K562 (cell line): ENCODE measurements at regions not wholly inside any gene's neighbourhood (a gene's known extent, or its start where the extent isn't known, plus 50 kb on each side); places are given as distances from the start of the nearest gene placed in this dataset.

Source experiments
- MTA2 ChIP-seq: fragments of 450-650 bp; IDR thresholded peaks from 2 replicates; pipeline ENCODE4 v1.6.1; 2016; ENCODE audit warnings: low read depth
- ZEB2 ChIP-seq: fragments of 450-650 bp; IDR thresholded peaks from 2 replicates; pipeline ENCODE4 v1.6.1; 2016
- ZNF445 ChIP-seq: fragments of 250-450 bp; sonication (Bioruptor Pico); IDR thresholded peaks from 2 replicates; pipeline ENCODE4 v1.4.0; 2020; ENCODE audit warnings: low read depth, mild to moderate bottlenecking, moderate library complexity
- TF ChIP-seq, protein P1 (sequence below): fragments of 450-650 bp; IDR thresholded peaks from 2 replicates; pipeline ENCODE4 v1.6.1; 2016; ENCODE audit warnings: borderline replicate concordance
- TF ChIP-seq, protein P2 (sequence below): fragments of 250-450 bp; sonication (Bioruptor Pico); IDR thresholded peaks from 2 replicates; pipeline ENCODE4 v1.8.0; 2021; ENCODE audit warnings: moderate library complexity, mild to moderate bottlenecking, inconsistent platforms
- TF ChIP-seq, protein P3 (sequence below): fragments of 450-650 bp; formaldehyde crosslinking; IDR thresholded peaks from 2 replicates; pipeline ENCODE4 v1.4.0; 2022; ENCODE audit warnings: missing genetic modification characterization
- TF ChIP-seq, protein P4 (sequence below), 2 experiments: fragments of 200-800 bp in 1 of 2; sonication (Bioruptor generic) in 1 of 2; sonication (generic) in 1 of 2; formaldehyde crosslinking in 1 of 2; IDR thresholded peaks in 1 of 2; conservative IDR thresholded peaks in 1 of 2; 2 replicates each; pipeline versions ENCODE4 v1.5.0 to v1.6.1; 2016 to 2020; ENCODE audit warnings: missing compliant biosample characterization in 1 of 2, missing genetic modification characterization in 1 of 2, missing genetic modification reagents in 1 of 2
- TF ChIP-seq, protein P5 (sequence below): fragments of 250-450 bp; sonication (Bioruptor Pico); IDR thresholded peaks from 2 replicates; pipeline ENCODE4 v1.5.1; 2021; ENCODE audit warnings: mild to moderate bottlenecking
- TF ChIP-seq, protein P6 (sequence below): fragments of 250-450 bp; sonication (Bioruptor Pico); IDR thresholded peaks from 2 replicates; pipeline ENCODE4 v1.5.0; 2021; ENCODE audit warnings: mild to moderate bottlenecking, moderate library complexity

DNA sequence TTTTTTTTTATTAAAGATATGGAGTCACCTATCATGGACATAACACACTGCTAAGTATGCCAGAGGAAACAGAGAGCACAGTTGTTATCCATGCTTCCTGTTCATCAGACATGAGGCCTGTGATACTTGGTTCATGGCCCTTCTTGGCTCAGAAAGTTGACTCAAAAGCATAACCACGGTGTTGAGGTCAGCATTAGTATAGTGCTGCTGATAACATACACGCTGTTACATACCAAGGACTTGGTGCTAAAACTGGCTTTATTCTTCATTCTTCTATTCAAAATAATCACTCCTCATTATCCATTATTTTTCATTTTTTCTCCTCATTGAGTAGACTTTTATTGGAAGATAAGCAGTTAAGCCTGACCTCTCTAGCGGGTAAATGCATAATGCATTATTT, 464.1 kb downstream of the ADGRL2 start (continued):
- TF ChIP-seq, protein P1, sequence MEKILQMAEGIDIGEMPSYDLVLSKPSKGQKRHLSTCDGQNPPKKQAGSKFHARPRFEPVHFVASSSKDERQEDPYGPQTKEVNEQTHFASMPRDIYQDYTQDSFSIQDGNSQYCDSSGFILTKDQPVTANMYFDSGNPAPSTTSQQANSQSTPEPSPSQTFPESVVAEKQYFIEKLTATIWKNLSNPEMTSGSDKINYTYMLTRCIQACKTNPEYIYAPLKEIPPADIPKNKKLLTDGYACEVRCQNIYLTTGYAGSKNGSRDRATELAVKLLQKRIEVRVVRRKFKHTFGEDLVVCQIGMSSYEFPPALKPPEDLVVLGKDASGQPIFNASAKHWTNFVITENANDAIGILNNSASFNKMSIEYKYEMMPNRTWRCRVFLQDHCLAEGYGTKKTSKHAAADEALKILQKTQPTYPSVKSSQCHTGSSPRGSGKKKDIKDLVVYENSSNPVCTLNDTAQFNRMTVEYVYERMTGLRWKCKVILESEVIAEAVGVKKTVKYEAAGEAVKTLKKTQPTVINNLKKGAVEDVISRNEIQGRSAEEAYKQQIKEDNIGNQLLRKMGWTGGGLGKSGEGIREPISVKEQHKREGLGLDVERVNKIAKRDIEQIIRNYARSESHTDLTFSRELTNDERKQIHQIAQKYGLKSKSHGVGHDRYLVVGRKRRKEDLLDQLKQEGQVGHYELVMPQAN: no peak
- TF ChIP-seq, protein P2, sequence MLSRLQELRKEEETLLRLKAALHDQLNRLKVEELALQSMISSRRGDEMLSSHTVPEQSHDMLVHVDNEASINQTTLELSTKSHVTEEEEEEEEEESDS (CRISPR knock-in tag): no peak
- TF ChIP-seq, protein P3, sequence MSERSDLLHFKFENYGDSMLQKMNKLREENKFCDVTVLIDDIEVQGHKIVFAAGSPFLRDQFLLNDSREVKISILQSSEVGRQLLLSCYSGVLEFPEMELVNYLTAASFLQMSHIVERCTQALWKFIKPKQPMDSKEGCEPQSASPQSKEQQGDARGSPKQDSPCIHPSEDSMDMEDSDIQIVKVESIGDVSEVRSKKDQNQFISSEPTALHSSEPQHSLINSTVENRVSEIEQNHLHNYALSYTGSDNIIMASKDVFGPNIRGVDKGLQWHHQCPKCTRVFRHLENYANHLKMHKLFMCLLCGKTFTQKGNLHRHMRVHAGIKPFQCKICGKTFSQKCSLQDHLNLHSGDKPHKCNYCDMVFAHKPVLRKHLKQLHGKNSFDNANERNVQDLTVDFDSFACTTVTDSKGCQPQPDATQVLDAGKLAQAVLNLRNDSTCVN (CRISPR knock-in tag): no peak
- TF ChIP-seq ZEB2: no peak
- TF ChIP-seq, protein P4, sequence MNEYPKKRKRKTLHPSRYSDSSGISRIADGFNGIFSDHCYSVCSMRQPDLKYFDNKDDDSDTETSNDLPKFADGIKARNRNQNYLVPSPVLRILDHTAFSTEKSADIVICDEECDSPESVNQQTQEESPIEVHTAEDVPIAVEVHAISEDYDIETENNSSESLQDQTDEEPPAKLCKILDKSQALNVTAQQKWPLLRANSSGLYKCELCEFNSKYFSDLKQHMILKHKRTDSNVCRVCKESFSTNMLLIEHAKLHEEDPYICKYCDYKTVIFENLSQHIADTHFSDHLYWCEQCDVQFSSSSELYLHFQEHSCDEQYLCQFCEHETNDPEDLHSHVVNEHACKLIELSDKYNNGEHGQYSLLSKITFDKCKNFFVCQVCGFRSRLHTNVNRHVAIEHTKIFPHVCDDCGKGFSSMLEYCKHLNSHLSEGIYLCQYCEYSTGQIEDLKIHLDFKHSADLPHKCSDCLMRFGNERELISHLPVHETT (CRISPR knock-in tag; conservative IDR thresholded peaks at IDR 0.05 in 1 of 2, IDR thresholded peaks at IDR 0.05 in 1 of 2): no peak
- TF ChIP-seq MTA2: no peak
- TF ChIP-seq, protein P5, sequence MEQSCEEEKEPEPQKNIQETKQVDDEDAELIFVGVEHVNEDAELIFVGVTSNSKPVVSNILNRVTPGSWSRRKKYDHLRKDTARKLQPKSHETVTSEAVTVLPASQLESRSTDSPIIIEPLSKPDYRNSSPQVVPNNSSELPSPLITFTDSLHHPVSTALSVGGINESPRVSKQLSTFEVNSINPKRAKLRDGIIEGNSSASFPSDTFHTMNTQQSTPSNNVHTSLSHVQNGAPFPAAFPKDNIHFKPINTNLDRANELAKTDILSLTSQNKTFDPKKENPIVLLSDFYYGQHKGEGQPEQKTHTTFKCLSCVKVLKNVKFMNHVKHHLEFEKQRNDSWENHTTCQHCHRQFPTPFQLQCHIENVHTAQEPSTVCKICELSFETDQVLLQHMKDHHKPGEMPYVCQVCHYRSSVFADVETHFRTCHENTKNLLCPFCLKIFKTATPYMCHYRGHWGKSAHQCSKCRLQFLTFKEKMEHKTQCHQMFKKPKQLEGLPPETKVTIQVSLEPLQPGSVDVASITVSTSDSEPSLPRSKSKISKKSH (CRISPR knock-in tag): no peak
- TF ChIP-seq, protein P6, sequence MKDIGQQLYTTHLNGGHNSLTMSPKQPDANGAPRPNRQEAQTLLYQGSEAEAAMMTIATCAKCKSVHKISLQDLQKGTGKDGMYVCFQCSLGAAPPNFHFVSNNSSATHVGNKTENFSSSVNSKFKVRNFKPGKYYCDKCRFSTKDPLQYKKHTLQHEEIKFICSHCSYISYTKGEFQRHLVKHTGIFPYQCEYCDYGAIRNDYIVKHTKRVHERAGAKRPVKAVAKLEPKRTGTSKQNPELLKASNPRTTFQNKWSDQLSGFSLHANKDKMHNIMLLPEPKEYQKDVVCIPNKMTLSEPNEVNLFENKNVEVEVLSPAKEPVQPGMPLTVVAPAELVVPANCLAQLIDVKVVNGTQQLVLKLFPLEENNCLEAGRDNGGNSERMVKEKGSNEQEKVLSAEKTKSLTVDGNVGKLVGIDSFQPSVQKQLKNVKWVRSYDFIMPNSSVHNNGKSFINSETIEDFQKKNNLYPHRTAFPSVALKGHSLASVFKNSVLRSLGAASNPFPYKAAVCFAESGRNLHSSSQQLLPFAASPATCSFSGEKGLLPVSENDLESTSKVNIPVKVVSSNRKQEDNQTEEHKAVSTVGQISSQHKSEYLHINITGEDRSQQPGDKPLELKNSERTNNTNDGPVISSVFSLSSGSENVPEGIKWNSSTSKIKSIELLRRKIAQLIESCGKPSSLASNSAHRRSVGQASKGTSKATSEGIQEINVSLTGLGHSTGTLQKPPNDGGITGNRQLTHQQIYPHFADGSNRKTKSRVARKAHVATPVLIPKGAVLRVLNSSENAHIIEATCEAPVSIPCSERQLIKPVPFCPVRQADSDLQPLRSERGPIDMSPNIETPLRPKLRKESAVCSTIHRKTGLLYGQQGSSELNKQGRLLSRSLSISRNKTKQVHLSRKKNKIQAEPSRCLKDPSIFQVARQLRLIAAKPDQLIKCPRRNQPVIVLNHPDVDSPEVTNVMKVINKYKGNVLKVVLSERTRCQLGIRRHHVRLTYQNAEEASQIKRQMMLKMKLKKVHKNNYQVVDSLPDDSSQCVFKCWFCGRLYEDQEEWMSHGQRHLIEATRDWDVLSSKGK (CRISPR knock-in tag): no peak
- no peak for TF ChIP-seq ZNF445 (CRISPR knock-in tag)
